AG04450 (cell line): ENCODE measurements at regions not wholly inside any gene's neighbourhood (a gene's known extent, or its start where the extent isn't known, plus 50 kb on each side); places are given as distances from the start of the nearest gene placed in this dataset.

Experiments
- CTCF ChIA-PET: fragments of 300-600, 350-600 bp; formaldehyde crosslinking; extraction: SDS; loops from one replicate; lab custom pipeline; 2022; ENCODE audit warnings: antibody characterized with exemption, inconsistent platforms; lab: Charles Lee
- POLR2A ChIA-PET: fragments of 350-600 bp; formaldehyde crosslinking; extraction: SDS; loops from one replicate; lab custom pipeline; 2021; ENCODE audit warnings: antibody characterized with exemption, inconsistent platforms; lab: Yijun Ruan, JAX
- DNase-seq: peaks from one replicate; pipeline ENCODE4 v3.0.0-alpha.2; 2011; ENCODE audit warnings: low read depth, low spot score
- H3K27ac ChIP-seq: one replicate; pipeline ENCODE4 v1.5.1; 2012; ENCODE audit warnings: low read depth, low read length, control low read depth
- H3K27me3 ChIP-seq: one replicate; pipeline ENCODE4 v1.6.0; 2012; ENCODE audit warnings: low read length; ENCODE audit not compliant: control insufficient read depth, insufficient read depth
- H3K4me3 ChIP-seq: 2 replicates; pipeline ENCODE4 v1.5.1; 2011; ENCODE audit warnings: mild to moderate bottlenecking, low read depth, low read length, control low read depth
- H3K9me3 ChIP-seq: 2 replicates; pipeline ENCODE4 v1.5.1; 2012; ENCODE audit warnings: low read length; ENCODE audit not compliant: control insufficient read depth, insufficient read depth
- TF ChIP-seq, protein P1 (sequence below): IDR thresholded peaks from 2 replicates; pipeline ENCODE4 v1.5.1; 2011; ENCODE audit warnings: low read depth, low read length, control low read depth, inconsistent platforms

DNA sequence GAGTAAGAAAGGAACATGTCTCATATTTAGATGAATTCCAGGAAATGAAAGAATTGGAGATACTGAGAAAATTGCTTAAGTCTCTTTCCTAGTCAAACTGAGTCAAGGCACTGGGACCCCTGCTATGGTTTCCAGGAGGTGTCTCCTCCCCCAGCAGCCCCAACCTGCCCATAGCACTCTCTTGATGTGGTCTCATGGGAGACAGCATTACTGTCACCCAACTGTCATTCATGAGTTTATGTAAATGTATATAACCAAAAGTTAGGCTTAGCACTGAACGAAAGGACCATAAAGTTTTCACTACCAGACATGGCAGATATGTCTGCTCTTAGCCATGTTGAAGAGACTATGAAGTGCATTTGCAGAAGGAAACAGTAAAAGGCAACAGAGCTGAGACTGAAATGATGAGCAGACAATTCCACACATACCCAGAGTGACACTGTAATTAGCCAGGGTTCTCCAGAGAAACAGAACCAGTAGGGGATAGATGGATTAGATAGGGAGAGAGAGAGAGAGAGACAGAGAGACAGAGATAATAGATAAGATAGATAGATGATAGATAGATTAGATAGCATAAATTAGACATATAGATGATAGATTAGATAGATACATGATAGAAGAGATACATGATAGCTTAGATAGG lies 328.1 kb downstream of the BRD1 start:
- no peak for DNase-seq
- POLR2A ChIA-PET = no interaction called here

DNA sequence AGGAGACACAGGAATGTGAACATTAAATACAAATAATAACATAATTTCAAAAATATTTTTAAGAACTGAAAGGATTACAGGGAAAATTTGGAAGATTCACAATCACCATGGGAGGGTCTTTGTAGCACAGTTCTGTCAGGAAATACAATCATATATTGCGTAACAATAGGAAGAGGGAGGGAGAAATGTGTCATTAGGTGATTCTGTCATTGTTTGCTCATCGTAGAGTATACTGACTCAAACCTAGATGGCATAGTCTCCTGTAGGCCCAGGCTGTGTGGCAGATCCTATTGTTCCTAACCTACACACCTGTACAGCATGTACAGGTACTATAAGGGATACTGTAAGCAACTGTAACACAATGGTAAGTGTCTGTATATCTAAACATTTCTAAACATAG lies 330.4 kb downstream of the BRD1 start:
- DNase-seq = no peak
- POLR2A ChIA-PET = no interaction called here
- H3K4me3 ChIP-seq = no peak overlapping the region
- H3K27me3 ChIP-seq = no peaks in the 10 kb centered on the region
- CTCF ChIA-PET = no interaction called here
- H3K9me3 ChIP-seq = peaks cover 40% of the 10 kb centered on the region
- TF ChIP-seq, protein P1, sequence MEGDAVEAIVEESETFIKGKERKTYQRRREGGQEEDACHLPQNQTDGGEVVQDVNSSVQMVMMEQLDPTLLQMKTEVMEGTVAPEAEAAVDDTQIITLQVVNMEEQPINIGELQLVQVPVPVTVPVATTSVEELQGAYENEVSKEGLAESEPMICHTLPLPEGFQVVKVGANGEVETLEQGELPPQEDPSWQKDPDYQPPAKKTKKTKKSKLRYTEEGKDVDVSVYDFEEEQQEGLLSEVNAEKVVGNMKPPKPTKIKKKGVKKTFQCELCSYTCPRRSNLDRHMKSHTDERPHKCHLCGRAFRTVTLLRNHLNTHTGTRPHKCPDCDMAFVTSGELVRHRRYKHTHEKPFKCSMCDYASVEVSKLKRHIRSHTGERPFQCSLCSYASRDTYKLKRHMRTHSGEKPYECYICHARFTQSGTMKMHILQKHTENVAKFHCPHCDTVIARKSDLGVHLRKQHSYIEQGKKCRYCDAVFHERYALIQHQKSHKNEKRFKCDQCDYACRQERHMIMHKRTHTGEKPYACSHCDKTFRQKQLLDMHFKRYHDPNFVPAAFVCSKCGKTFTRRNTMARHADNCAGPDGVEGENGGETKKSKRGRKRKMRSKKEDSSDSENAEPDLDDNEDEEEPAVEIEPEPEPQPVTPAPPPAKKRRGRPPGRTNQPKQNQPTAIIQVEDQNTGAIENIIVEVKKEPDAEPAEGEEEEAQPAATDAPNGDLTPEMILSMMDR = no peak
- H3K27ac ChIP-seq = no peak overlapping the region

More for the DNA sequence above, 328.1 kb downstream of the BRD1 start:
- H3K9me3 ChIP-seq = peaks cover 42% of the 10 kb centered on the region
- TF ChIP-seq, protein P1 = no peak
- CTCF ChIA-PET = no interaction called here
- H3K27me3 ChIP-seq = no peaks in the 10 kb centered on the region
- no peak overlapping the region for H3K27ac ChIP-seq
- H3K4me3 ChIP-seq = no peak overlapping the region

DNA sequence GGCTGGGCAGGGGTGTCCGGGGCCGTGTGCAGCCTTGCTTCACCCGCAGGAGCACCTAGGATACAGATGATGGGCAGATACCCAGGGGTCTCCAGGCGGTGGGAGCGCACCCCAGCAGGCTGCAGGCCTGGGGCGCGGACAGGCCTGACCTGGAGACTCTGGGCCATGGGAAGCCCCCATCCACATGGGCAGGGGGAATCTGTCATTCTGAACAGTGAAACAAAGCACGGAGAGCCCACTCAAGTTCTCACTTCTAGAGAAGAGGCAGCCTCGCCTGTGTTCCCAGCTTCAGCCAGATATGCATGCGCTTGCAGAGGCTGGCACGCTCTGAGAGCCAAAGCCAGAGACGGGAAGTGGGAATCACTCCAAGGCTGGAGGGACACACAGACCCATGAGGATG lies 333.1 kb downstream of the BRD1 start:
- ChIA-PET CTCF (no interaction called here), POLR2A (no interaction called here)
- no peaks in the 10 kb centered on the region for H3K27me3 ChIP-seq
- TF ChIP-seq, protein P1 = no peak
- no peak overlapping the region for H3K27ac ChIP-seq
- H3K9me3 ChIP-seq = peaks cover 66% of the 10 kb centered on the region
- H3K4me3 ChIP-seq = no peak overlapping the region
- no peak for DNase-seq

DNA sequence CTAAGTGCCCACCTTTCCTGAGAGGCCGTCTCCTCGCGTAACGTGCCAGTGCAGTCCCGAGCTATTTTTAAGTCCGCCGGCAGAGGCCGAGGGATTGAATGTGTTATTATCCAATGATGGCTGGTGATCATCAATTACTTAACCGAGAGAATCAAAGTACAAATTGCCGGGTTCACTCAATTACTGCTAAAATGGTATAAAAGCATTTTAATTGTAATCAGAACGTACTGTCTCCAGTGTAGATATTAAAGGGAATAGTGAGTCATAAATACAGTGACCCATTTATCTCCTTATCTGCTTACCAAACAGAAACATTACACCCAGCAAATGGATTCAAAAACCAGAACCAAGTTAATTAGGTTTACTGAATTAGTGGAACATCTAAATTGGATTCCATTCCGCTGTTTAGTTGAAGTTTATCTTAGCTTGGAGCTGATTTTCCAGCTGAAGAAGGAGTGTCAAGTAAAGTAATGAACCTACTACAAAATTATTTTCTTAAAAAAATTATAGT lies 334.9 kb downstream of the BRD1 start:
- POLR2A ChIA-PET = no interaction called here
- CTCF ChIA-PET = no interaction called here
- Histone ChIP-seq H3K9me3 (peaks cover 68% of the 10 kb centered on the region), H3K4me3 (no peak overlapping the region), H3K27ac (no peak overlapping the region), H3K27me3 (no peaks in the 10 kb centered on the region)
- TF ChIP-seq, protein P1 = no peak
- no peak for DNase-seq

DNA sequence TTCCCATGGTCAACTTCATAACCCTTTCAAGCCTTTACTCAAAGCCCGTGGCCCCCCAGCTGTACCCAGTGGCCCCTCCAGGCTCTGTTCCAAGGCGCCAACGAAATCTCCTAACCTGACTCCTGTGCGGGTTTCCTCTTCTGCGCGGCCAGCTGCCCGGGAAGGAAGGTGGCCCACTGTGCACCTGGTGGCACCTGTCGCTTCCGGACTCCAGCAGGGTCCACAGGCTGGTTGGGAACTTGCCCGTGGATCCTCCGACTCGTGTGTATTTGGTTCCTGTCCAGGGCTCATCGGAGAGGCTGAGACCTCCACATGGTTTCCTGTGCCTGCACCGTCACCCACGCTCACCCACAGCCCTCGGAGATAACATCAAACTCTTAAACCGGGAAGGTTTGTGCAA lies 335.4 kb downstream of the BRD1 start:
- DNase-seq = no peak
- ChIA-PET CTCF (no interaction called here), POLR2A (no interaction called here)
- no peaks in the 10 kb centered on the region for H3K27me3 ChIP-seq
- H3K27ac ChIP-seq = no peak overlapping the region
- TF ChIP-seq, protein P1 = no peak
- no peak overlapping the region for H3K4me3 ChIP-seq
- peaks cover 66% of the 10 kb centered on the region for H3K9me3 ChIP-seq
